ENCODE measurements at regions not wholly inside any gene's neighbourhood (a gene's known extent, or its start where the extent isn't known, plus 50 kb on each side); places are given as distances from the start of the nearest gene placed in this dataset.

- Mint-ChIP-seq H3K27me3 (no peaks in the 10 kb centered on the region), H3K27ac (no peak overlapping the region), H3K9me3 (peaks cover 5% of the 10 kb centered on the region), H3K4me1 (no peaks in the 10 kb centered on the region), H3K36me3 (no peaks in the 10 kb centered on the region), H3K4me3 (no peak overlapping the region)
- no peak for DNase-seq
Measured at GRCh38 chr7:54904130-54904529, 114.7 kb upstream of the EGFR start.

GRCh38 chr7:54904986-54905385, 113.8 kb upstream of the EGFR start:
- Mint-ChIP-seq H3K27ac (no peak overlapping the region), H3K9me3 (peaks cover 5% of the 10 kb centered on the region), H3K4me3 (no peak overlapping the region), H3K36me3 (no peaks in the 10 kb centered on the region), H3K27me3 (no peaks in the 10 kb centered on the region), H3K4me1 (no peaks in the 10 kb centered on the region)
- DNase-seq, result no peak

DNA sequence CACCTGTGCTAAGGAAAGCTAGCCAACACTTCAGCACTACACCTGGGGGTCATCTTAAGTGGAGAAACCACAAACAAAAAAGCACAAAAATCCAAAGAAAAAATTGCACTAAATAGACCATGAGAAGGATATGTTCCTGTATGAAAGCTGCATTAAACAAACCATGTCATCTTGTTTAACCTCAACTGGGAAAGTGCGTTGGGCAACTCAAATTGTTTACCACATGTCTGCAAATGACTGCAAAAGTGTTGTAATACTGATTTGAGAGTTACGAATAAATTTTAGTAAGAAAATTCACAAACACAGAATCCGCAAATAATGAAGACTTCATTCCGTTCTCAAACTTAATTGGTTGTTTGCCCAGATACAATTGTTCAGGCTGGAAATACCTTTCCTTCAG, 111.9 kb upstream of the EGFR start:
- Mint-ChIP-seq H3K4me3 (no peak overlapping the region), H3K36me3 (no peaks in the 10 kb centered on the region), H3K27me3 (no peaks in the 10 kb centered on the region), H3K27ac (no peak overlapping the region), H3K4me1 (no peaks in the 10 kb centered on the region), H3K9me3 (peaks cover 5% of the 10 kb centered on the region)
- DNase-seq, result no peak

DNA sequence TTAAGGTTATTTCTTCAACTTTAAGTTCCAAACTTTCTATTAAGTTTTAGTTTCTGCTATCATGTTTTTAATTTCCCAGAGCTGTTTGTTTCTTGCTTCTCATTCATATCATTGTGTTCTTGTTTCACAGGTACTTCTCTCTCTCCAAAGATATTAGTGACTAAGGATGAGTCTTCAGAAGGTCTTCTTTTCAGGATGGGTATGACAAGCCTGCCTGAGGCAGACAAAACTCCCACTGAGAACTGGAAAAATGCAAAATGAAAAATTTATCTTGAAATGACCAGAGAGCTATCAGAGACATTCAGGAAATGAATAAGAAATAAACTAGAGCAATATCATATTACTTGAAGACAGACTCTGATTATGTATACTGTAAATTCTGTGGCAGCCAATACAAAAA, 110.8 kb upstream of the EGFR start:
- H3K27me3 Mint-ChIP-seq, result no peaks in the 10 kb centered on the region
- H3K27ac Mint-ChIP-seq, result no peak overlapping the region
- peaks cover 5% of the 10 kb centered on the region for H3K9me3 Mint-ChIP-seq
- H3K4me1 Mint-ChIP-seq, result no peaks in the 10 kb centered on the region
- H3K36me3 Mint-ChIP-seq, result no peaks in the 10 kb centered on the region
- H3K4me3 Mint-ChIP-seq, result no peak overlapping the region
- no peak for DNase-seq

DNA sequence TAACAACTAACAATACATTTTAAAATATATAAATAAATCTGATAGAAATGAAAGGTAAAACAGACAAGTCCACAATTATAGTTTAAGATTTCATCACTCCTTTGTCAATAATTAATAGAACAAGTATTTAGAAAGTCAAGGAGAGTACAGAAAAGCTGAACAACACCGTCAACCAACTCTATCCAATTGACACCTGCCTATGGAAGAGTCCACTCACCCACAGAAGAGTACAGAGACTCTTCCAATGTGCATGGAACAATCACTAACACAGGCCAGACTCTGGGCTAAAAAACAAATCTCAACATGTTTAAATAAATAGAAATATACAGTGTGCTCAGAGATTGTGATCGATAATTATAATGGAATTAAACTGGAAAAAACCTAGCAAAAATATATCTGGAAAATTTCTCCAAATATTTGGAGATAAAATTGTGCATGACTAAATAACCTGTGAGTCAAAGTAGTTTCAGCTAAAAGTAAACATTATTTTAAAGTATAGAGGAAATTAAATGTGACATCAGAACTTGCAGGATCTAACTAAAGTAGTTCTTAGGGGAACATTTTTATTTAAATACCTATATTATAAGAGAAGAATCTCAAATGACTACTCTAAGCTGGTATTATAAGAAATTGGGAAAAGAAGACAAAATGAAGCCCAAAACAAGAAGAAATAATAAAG, 109.9 kb upstream of the EGFR start:
- peaks cover 5% of the 10 kb centered on the region for H3K9me3 Mint-ChIP-seq
- H3K4me3 Mint-ChIP-seq, result no peak overlapping the region
- no peaks in the 10 kb centered on the region for H3K36me3 Mint-ChIP-seq
- H3K27me3 Mint-ChIP-seq, result no peaks in the 10 kb centered on the region
- no peak for DNase-seq
- H3K27ac Mint-ChIP-seq, result no peak overlapping the region
- H3K4me1 Mint-ChIP-seq, result no peaks in the 10 kb centered on the region

DNA sequence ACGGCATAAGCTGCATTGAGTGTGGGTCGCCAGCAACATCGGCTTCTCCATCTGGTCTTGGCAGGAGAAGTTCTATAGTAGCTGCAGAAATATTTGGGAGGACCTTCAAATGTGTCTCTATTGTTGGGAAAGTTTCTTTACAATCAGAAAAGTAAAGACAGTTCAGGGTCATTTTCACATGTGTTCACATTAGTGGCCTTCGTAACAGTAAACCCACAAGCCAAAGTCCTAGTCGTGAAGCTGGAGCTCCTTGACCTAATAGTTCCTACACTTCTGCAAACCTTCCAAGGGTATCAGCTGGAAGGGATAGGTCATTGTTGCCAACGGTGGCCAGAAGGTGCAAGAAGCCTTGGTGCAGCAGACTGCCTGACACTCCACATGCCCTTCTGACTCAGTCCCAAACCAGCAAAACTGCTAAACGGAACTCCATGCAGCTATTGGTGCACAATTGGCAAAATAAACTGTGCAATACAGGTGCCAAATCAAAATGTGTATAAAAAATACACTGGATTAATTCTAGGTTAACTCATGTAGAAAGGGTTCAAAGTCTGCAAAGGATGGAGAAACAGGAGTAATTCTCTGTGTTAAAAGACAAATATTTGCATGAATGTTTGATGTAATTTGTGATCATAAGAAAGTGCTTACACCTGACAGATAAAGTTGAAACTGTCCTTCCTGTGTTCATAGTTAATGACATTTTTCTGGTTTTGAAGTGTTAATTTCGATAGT, 102.8 kb upstream of the EGFR start:
- DNase-seq, result no peak
- peaks cover 4% of the 10 kb centered on the region for H3K27me3 Mint-ChIP-seq
- no peak overlapping the region for H3K4me3 Mint-ChIP-seq
- H3K4me1 Mint-ChIP-seq, result no peaks in the 10 kb centered on the region
- no peaks in the 10 kb centered on the region for H3K36me3 Mint-ChIP-seq
- H3K9me3 Mint-ChIP-seq, result no peaks in the 10 kb centered on the region
- H3K27ac Mint-ChIP-seq, result no peak overlapping the region

DNA sequence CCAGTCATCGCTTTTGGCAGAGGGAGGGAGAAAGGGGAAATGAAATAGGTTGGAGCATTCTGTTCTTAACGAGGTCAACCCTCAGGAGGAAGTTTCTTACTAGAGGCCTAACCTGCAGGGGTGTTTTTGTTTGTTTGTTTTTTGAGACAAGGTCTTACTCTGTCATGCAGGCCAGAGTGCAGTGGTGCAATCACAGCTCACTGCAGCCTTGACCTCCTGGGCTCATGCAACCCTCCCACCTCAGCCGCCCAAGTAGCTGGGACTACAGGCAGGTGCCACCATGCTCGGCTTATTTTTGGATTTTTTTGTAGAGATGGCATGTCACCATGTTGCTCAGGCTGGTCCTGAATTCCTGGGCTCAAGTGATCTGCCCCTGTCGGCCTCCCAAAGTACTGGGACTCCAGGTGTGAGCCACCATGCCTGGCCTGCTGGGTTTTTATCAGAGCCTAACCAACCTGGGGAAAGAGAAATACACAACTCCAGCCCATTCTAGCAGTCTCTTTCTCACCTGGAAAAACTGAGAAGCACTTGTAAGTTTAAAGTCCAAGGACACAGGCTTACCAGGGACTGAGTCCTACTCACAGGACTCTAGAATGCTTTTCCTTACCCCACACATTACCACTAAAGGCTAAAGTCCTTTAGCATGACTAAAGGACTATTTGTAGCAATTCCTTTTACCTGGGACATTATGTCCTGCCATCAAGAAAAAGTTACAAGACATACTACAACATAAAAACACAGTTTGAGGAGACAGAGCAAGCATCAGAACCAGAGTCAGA, 101.0 kb upstream of the EGFR start:
- Mint-ChIP-seq H3K27ac (no peak overlapping the region), H3K4me3 (no peak overlapping the region), H3K36me3 (no peaks in the 10 kb centered on the region), H3K4me1 (no peaks in the 10 kb centered on the region), H3K27me3 (peaks cover 4% of the 10 kb centered on the region), H3K9me3 (no peaks in the 10 kb centered on the region)
- no peak for DNase-seq

DNA sequence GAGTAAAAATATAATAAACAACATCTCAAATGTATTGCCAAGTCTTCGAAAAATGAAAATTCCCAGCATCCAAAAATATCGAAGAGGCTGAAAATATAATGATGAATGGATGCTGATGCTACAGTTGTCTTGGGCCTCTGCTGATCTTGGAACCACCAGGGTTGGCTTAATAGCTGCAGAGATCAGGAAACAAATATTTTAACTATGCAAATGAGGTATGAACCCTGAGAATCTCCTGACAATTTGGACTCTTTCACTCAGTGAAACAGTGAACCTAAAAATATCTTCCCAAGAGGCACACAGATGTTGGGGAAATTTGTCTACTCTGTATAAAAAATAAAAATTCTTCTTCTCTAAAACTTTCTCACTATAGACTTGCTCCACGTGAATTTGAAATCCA, 97.7 kb upstream of the EGFR start:
- DNase-seq, result no peak
- peaks cover 11% of the 10 kb centered on the region for H3K9me3 Mint-ChIP-seq
- no peak overlapping the region for H3K4me3 Mint-ChIP-seq
- H3K4me1 Mint-ChIP-seq, result no peaks in the 10 kb centered on the region
- H3K27me3 Mint-ChIP-seq, result peaks cover 4% of the 10 kb centered on the region
- H3K27ac Mint-ChIP-seq, result no peak overlapping the region
- no peaks in the 10 kb centered on the region for H3K36me3 Mint-ChIP-seq

DNA sequence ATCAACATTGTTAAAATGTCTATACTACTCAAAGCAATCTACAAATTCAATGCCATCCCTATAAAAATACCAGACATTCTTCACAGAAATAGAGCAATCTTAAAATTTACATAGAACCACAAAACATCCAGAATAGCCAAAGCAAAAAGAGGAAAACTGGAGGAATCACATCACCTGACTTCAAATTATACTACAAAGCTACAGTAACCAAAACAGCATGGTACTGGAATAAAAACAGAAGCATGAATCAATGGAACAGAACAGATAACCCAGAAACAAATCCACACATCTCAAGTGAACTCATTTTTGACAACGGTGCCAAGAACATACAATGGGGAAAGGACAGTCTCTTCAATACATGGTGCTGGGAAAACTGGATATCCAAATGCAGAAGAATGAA, 87.3 kb upstream of the EGFR start:
- H3K27ac Mint-ChIP-seq, result no peak overlapping the region
- peaks cover 66% of the 10 kb centered on the region for H3K27me3 Mint-ChIP-seq
- no peaks in the 10 kb centered on the region for H3K4me1 Mint-ChIP-seq
- no peak for DNase-seq
- H3K4me3 Mint-ChIP-seq, result no peak overlapping the region
- peaks cover 15% of the 10 kb centered on the region for H3K9me3 Mint-ChIP-seq
- peaks cover 3% of the 10 kb centered on the region for H3K36me3 Mint-ChIP-seq

DNA sequence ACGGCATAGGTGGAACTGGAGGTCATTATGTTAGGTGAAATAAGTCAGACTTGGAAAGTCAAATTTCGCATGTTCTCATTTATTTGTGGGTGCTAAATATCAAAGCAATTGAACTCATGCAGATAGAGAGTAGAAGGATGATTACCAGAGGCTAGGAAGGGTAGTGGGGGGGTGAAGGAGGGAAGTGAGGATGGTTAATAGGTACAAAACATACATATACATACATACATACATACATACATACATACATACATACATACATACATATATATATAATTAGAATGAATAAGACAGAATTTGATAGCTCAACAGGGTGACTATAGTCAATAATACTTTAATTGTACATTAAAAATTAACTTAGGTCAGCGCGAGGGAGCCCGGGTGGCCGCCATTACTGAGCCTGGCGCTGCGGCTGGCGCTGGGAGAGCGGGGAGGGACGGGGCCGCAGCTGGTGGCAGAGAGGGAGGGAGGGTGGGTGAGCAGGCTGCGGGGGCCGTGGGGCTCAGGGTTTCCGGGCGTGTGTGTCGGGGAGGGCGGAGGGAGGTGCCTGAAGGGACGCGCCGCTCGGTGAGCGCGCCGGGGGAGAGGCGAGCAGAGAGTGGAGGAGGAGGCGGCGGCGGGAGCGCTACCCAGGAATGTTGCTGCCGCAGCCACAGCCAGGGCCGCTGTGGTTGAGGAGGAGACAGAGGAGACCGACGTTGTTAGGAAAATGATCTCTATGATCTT, 85.8 kb upstream of the EGFR start:
- peaks cover 13% of the 10 kb centered on the region for H3K9me3 Mint-ChIP-seq
- H3K27ac Mint-ChIP-seq, result no peak overlapping the region
- no peak for DNase-seq
- peaks cover 3% of the 10 kb centered on the region for H3K36me3 Mint-ChIP-seq
- H3K4me1 Mint-ChIP-seq, result no peaks in the 10 kb centered on the region
- no peak overlapping the region for H3K4me3 Mint-ChIP-seq
- H3K27me3 Mint-ChIP-seq, result peaks cover 59% of the 10 kb centered on the region

- H3K4me3 Mint-ChIP-seq, result no peak overlapping the region
- peaks cover 3% of the 10 kb centered on the region for H3K36me3 Mint-ChIP-seq
- H3K4me1 Mint-ChIP-seq, result no peaks in the 10 kb centered on the region
- peaks cover 58% of the 10 kb centered on the region for H3K27me3 Mint-ChIP-seq
- no peak overlapping the region for H3K27ac Mint-ChIP-seq
- peaks cover 13% of the 10 kb centered on the region for H3K9me3 Mint-ChIP-seq
- DNase-seq, result no peak
Measured at GRCh38 chr7:54933643-54934042, 85.2 kb upstream of the EGFR start.

GRCh38 chr7:54940748-54941147, 78.1 kb upstream of the EGFR start:
- no peak overlapping the region for H3K27ac Mint-ChIP-seq
- no peak overlapping the region for H3K4me3 Mint-ChIP-seq
- H3K27me3 Mint-ChIP-seq, result peaks cover 1% of the 10 kb centered on the region
- peaks cover 7% of the 10 kb centered on the region for H3K9me3 Mint-ChIP-seq
- DNase-seq, result no peak
- H3K36me3 Mint-ChIP-seq, result no peaks in the 10 kb centered on the region
- H3K4me1 Mint-ChIP-seq, result no peaks in the 10 kb centered on the region

DNA sequence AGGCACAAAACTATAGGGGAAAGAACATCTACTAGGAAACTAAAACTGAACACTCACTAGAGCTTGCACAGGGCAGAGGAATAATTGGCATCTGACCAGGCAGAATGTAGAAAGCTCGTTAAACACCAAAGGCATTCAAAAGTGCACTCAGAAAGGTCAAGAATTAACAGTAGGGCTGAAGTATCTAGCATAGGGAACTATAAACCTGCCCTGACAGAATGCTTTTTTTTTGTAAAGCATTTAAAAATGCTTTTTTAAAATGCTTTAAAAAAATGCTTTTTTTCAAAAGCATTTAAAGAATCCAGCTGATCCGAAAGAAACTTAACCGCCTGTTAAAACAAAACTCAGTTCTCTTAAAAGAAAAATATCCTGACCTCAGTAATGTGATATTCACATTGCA, 74.6 kb upstream of the EGFR start:
- Mint-ChIP-seq H3K27ac (no peak overlapping the region), H3K27me3 (no peaks in the 10 kb centered on the region), H3K4me3 (no peak overlapping the region), H3K4me1 (no peaks in the 10 kb centered on the region), H3K9me3 (peaks cover 7% of the 10 kb centered on the region), H3K36me3 (no peaks in the 10 kb centered on the region)
- DNase-seq, result no peak

- DNase-seq, result no peak
- Mint-ChIP-seq H3K27ac (no peak overlapping the region), H3K36me3 (no peaks in the 10 kb centered on the region), H3K27me3 (no peaks in the 10 kb centered on the region), H3K4me3 (no peak overlapping the region), H3K9me3 (peaks cover 8% of the 10 kb centered on the region), H3K4me1 (no peaks in the 10 kb centered on the region)
Measured at GRCh38 chr7:54946271-54946670, 72.5 kb upstream of the EGFR start.

DNA sequence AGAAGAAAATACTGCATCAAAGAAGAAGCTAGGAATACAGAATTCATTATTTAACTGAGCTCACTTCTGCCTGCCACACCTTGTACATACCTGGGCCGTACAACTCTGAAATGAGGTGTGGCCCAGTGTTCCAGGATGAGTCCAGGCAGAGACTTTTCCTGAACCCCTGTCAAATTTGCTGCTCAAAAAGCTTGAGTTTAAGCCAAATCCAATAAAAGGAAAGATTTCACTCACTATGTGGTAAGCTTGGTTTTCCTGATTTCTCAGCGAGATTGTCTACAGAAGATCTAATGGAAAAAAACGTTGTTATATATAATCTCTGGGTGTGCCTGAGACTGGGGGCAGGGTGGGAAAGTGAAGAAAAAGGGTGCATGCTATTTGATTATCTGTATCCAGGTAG, 72.1 kb upstream of the EGFR start:
- peaks cover 8% of the 10 kb centered on the region for H3K9me3 Mint-ChIP-seq
- no peak overlapping the region for H3K4me3 Mint-ChIP-seq
- H3K27me3 Mint-ChIP-seq, result no peaks in the 10 kb centered on the region
- H3K4me1 Mint-ChIP-seq, result no peaks in the 10 kb centered on the region
- DNase-seq, result no peak
- H3K27ac Mint-ChIP-seq, result no peak overlapping the region
- H3K36me3 Mint-ChIP-seq, result no peaks in the 10 kb centered on the region

Measured in activated naive CD8-positive, alpha-beta T cell treated with anti-CD3 and anti-CD28 coated beads for 36 hours (primary cell).